T-helper 17 cell (primary cell): ENCODE measurements at regions not wholly inside any gene's neighbourhood (a gene's known extent, or its start where the extent isn't known, plus 50 kb on each side); places are given as distances from the start of the nearest gene placed in this dataset.

Source experiments
- ATAC-seq: fragments of 150-1000 bp; cut with Tn5 transposase; 2 replicates; pipeline ENCODE4 v1.10.0; 2021; ENCODE audit warnings: mild to moderate bottlenecking, moderate library complexity
- DNase-seq, 3 donors: peaks; one replicate each; pipeline versions ENCODE4 v3.0.0 to v3.0.0-alpha.2; 2020 to 2021
- H3K9me3 ChIP-seq: one replicate; pipeline ENCODE4 v1.7.0; 2013; ENCODE audit warnings: low read length, mild to moderate bottlenecking; ENCODE audit not compliant: control insufficient read depth, poor library complexity, severe bottlenecking
- H3K27ac Mint-ChIP-seq: one replicate; pipeline ENCODE4 v1.8.0; 2022; ENCODE audit warnings: mild to moderate bottlenecking, moderate library complexity, mixed read lengths
- H3K27me3 Mint-ChIP-seq: one replicate; pipeline ENCODE4 v1.8.0; 2022; ENCODE audit warnings: mixed read lengths
- H3K36me3 Mint-ChIP-seq: one replicate; pipeline ENCODE4 v1.8.0; 2022; ENCODE audit warnings: low read depth, mixed read lengths
- H3K4me1 Mint-ChIP-seq: one replicate; pipeline ENCODE4 v1.8.0; 2022; ENCODE audit warnings: mild to moderate bottlenecking, mixed read lengths
- H3K4me3 Mint-ChIP-seq: one replicate; pipeline ENCODE4 v1.8.0; 2022; ENCODE audit warnings: mild to moderate bottlenecking, moderate library complexity, mixed read lengths

GRCh38 chr13:107018285-107018684 is 450.3 kb upstream of the ARGLU1 start:
- ATAC-seq, result no peak
- H3K9me3 ChIP-seq, result no peaks in the 10 kb centered on the region
- DNase-seq, result no peak
- Mint-ChIP-seq H3K4me1 (no peaks in the 10 kb centered on the region), H3K27me3 (no peaks in the 10 kb centered on the region), H3K36me3 (no peaks in the 10 kb centered on the region), H3K27ac (no peak overlapping the region), H3K4me3 (no peak overlapping the region)

GRCh38 chr13:107006661-107007060 is 438.7 kb upstream of the ARGLU1 start:
- DNase-seq (no peak), ATAC-seq (no peak)
- Mint-ChIP-seq H3K27me3 (no peaks in the 10 kb centered on the region), H3K36me3 (no peaks in the 10 kb centered on the region), H3K4me1 (no peaks in the 10 kb centered on the region), H3K27ac (no peak overlapping the region), H3K4me3 (no peak overlapping the region)
- H3K9me3 ChIP-seq, result no peaks in the 10 kb centered on the region

- no peaks in the 10 kb centered on the region for H3K27me3 Mint-ChIP-seq
- H3K36me3 Mint-ChIP-seq, result no peaks in the 10 kb centered on the region
- H3K4me3 Mint-ChIP-seq, result no peak overlapping the region
- no peaks in the 10 kb centered on the region for H3K4me1 Mint-ChIP-seq
- DNase-seq (no peak), ATAC-seq (no peak)
- H3K27ac Mint-ChIP-seq, result no peak overlapping the region
- no peaks in the 10 kb centered on the region for H3K9me3 ChIP-seq
Measured at GRCh38 chr13:107005577-107005976, 437.6 kb upstream of the ARGLU1 start.

GRCh38 chr13:107003911-107004310 is 436.0 kb upstream of the ARGLU1 start:
- Mint-ChIP-seq H3K27ac (no peak overlapping the region), H3K4me3 (no peak overlapping the region), H3K36me3 (no peaks in the 10 kb centered on the region), H3K27me3 (no peaks in the 10 kb centered on the region), H3K4me1 (no peaks in the 10 kb centered on the region)
- no peaks in the 10 kb centered on the region for H3K9me3 ChIP-seq
- ATAC-seq (no peak), DNase-seq (no peak)

- no peaks in the 10 kb centered on the region for H3K9me3 ChIP-seq
- Mint-ChIP-seq H3K27me3 (no peaks in the 10 kb centered on the region), H3K4me1 (no peaks in the 10 kb centered on the region), H3K4me3 (no peak overlapping the region), H3K36me3 (no peaks in the 10 kb centered on the region), H3K27ac (no peak overlapping the region)
- DNase-seq, result no peak
- ATAC-seq, result no peak
Measured at GRCh38 chr13:106998664-106999063, 430.7 kb upstream of the ARGLU1 start.

GRCh38 chr13:106997696-106998095 is 429.8 kb upstream of the ARGLU1 start:
- H3K27ac Mint-ChIP-seq, result no peak overlapping the region
- H3K9me3 ChIP-seq, result no peaks in the 10 kb centered on the region
- ATAC-seq (no peak), DNase-seq (no peak)
- H3K4me3 Mint-ChIP-seq, result no peak overlapping the region
- no peaks in the 10 kb centered on the region for H3K27me3 Mint-ChIP-seq
- H3K4me1 Mint-ChIP-seq, result no peaks in the 10 kb centered on the region
- H3K36me3 Mint-ChIP-seq, result no peaks in the 10 kb centered on the region

GRCh38 chr13:106996867-106997618 is 429.1 kb upstream of the ARGLU1 start:
- H3K4me3 Mint-ChIP-seq, result no peak overlapping the region
- DNase-seq (no peak), ATAC-seq (no peak)
- no peaks in the 10 kb centered on the region for H3K36me3 Mint-ChIP-seq
- no peak overlapping the region for H3K27ac Mint-ChIP-seq
- no peaks in the 10 kb centered on the region for H3K9me3 ChIP-seq
- H3K27me3 Mint-ChIP-seq, result no peaks in the 10 kb centered on the region
- no peaks in the 10 kb centered on the region for H3K4me1 Mint-ChIP-seq

- Mint-ChIP-seq H3K4me3 (no peak overlapping the region), H3K27me3 (no peaks in the 10 kb centered on the region), H3K4me1 (no peaks in the 10 kb centered on the region), H3K27ac (no peak overlapping the region), H3K36me3 (no peaks in the 10 kb centered on the region)
- no peak for ATAC-seq
- DNase-seq, result no peak
- H3K9me3 ChIP-seq, result no peaks in the 10 kb centered on the region
Measured at GRCh38 chr13:106990594-106990993, 422.7 kb upstream of the ARGLU1 start.

GRCh38 chr13:106989876-106990275 is 421.9 kb upstream of the ARGLU1 start:
- no peak for ATAC-seq
- Mint-ChIP-seq H3K27me3 (no peaks in the 10 kb centered on the region), H3K36me3 (no peaks in the 10 kb centered on the region), H3K4me1 (no peaks in the 10 kb centered on the region), H3K27ac (no peak overlapping the region), H3K4me3 (no peak overlapping the region)
- DNase-seq, result no peak
- no peaks in the 10 kb centered on the region for H3K9me3 ChIP-seq

GRCh38 chr13:106987427-106987785 is 419.5 kb upstream of the ARGLU1 start:
- no peaks in the 10 kb centered on the region for H3K4me1 Mint-ChIP-seq
- H3K27ac Mint-ChIP-seq, result no peak overlapping the region
- DNase-seq (no peak), ATAC-seq (no peak)
- no peaks in the 10 kb centered on the region for H3K27me3 Mint-ChIP-seq
- no peaks in the 10 kb centered on the region for H3K36me3 Mint-ChIP-seq
- H3K9me3 ChIP-seq, result no peaks in the 10 kb centered on the region
- H3K4me3 Mint-ChIP-seq, result no peak overlapping the region

GRCh38 chr13:106986687-106987426 is 418.9 kb upstream of the ARGLU1 start:
- ATAC-seq (no peak), DNase-seq (no peak)
- Mint-ChIP-seq H3K4me3 (no peak overlapping the region), H3K27ac (no peak overlapping the region), H3K4me1 (no peaks in the 10 kb centered on the region), H3K36me3 (no peaks in the 10 kb centered on the region), H3K27me3 (no peaks in the 10 kb centered on the region)
- H3K9me3 ChIP-seq, result no peaks in the 10 kb centered on the region

- Mint-ChIP-seq H3K27me3 (no peaks in the 10 kb centered on the region), H3K27ac (no peak overlapping the region), H3K36me3 (no peaks in the 10 kb centered on the region), H3K4me3 (no peak overlapping the region), H3K4me1 (no peaks in the 10 kb centered on the region)
- ATAC-seq (no peak), DNase-seq (no peak)
- H3K9me3 ChIP-seq, result no peaks in the 10 kb centered on the region
Measured at GRCh38 chr13:106986033-106986484, 418.1 kb upstream of the ARGLU1 start.

- Mint-ChIP-seq H3K36me3 (no peaks in the 10 kb centered on the region), H3K4me1 (no peaks in the 10 kb centered on the region), H3K4me3 (no peak overlapping the region), H3K27ac (no peak overlapping the region), H3K27me3 (no peaks in the 10 kb centered on the region)
- ATAC-seq, result no peak
- H3K9me3 ChIP-seq, result no peaks in the 10 kb centered on the region
- DNase-seq, result no peak
Measured at GRCh38 chr13:106985481-106985880, 417.5 kb upstream of the ARGLU1 start.

GRCh38 chr13:106981051-106981450 is 413.1 kb upstream of the ARGLU1 start:
- DNase-seq (no peak), ATAC-seq (no peak)
- no peaks in the 10 kb centered on the region for H3K27me3 Mint-ChIP-seq
- H3K4me3 Mint-ChIP-seq, result no peak overlapping the region
- H3K4me1 Mint-ChIP-seq, result no peaks in the 10 kb centered on the region
- no peaks in the 10 kb centered on the region for H3K9me3 ChIP-seq
- no peak overlapping the region for H3K27ac Mint-ChIP-seq
- no peaks in the 10 kb centered on the region for H3K36me3 Mint-ChIP-seq
